ENCODE measurements at regions not wholly inside any gene's neighbourhood (a gene's known extent, or its start where the extent isn't known, plus 50 kb on each side); places are given as distances from the start of the nearest gene placed in this dataset.

DNA sequence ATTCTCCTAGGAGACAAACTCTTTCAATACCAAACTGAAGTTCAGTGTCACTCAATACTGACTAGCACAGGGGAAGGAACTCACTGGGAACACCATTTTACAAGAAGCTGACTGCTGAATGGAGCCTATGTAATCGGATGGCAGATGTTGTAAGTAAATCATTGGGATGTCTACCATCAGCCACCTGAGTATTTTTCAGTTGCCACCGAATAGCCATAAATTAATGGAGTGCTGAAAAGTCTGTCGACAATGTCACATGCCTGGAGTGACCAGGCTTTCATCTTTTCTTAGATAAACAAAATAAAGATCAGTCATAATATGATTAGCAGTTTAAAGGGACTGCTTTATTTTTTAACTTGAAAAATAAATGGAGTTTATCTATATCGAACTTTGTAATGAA is 145.9 kb upstream of the SEMA3E start:
- no peak overlapping the region for H3K4me3 Mint-ChIP-seq
- H3K36me3 Mint-ChIP-seq (ENCODE audit: low read depth), result no peaks in the 10 kb centered on the region
- H3K4me1 Mint-ChIP-seq, result peaks cover 8% of the 10 kb centered on the region
- TF ChIP-seq CTCF (IDR thresholded peaks at IDR 0.05; ENCODE audit: unreplicated experiment in 3 of 3), result no peak
- H3K27ac Mint-ChIP-seq, result no peak overlapping the region
- no peaks in the 10 kb centered on the region for H3K27me3 Mint-ChIP-seq (ENCODE audit: low read depth)
- no peaks in the 10 kb centered on the region for H3K9me3 Mint-ChIP-seq

GRCh38 chr7:83793558-83793957 is 144.6 kb upstream of the SEMA3E start:
- H3K9me3 Mint-ChIP-seq, result no peaks in the 10 kb centered on the region
- H3K27me3 Mint-ChIP-seq (ENCODE audit: low read depth), result no peaks in the 10 kb centered on the region
- H3K4me3 Mint-ChIP-seq, result no peak overlapping the region
- H3K36me3 Mint-ChIP-seq (ENCODE audit: low read depth), result no peaks in the 10 kb centered on the region
- peaks cover 8% of the 10 kb centered on the region for H3K4me1 Mint-ChIP-seq
- no peak overlapping the region for H3K27ac Mint-ChIP-seq
- TF ChIP-seq CTCF (IDR thresholded peaks at IDR 0.05; ENCODE audit: unreplicated experiment in 3 of 3), result no peak

DNA sequence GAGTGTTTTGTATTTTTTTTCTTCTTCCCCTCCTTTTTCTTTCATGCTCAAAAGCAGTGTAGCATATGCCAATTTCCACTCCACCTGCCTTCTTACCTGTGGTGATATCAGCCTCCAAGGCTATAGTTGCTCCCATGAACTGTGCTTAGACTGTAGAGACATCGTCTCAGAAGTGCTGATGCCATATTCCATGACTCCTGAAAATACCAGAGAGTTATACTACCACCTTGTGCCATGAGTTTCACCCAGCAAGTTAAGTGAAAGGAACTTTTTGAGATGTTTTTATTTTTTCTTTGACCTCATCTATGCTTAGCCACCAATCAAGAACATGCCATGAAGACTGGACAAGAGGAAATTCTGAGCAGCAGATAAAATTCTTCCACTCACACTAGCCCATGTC is 142.8 kb upstream of the SEMA3E start:
- H3K36me3 Mint-ChIP-seq (ENCODE audit: low read depth), result no peaks in the 10 kb centered on the region
- no peak for TF ChIP-seq CTCF (IDR thresholded peaks at IDR 0.05; ENCODE audit: unreplicated experiment in 3 of 3)
- H3K27ac Mint-ChIP-seq, result no peak overlapping the region
- H3K9me3 Mint-ChIP-seq, result no peaks in the 10 kb centered on the region
- H3K4me3 Mint-ChIP-seq, result no peak overlapping the region
- no peaks in the 10 kb centered on the region for H3K27me3 Mint-ChIP-seq (ENCODE audit: low read depth)
- H3K4me1 Mint-ChIP-seq, result peaks cover 8% of the 10 kb centered on the region

- H3K27me3 Mint-ChIP-seq (ENCODE audit: low read depth), result no peaks in the 10 kb centered on the region
- H3K9me3 Mint-ChIP-seq, result no peaks in the 10 kb centered on the region
- no peaks in the 10 kb centered on the region for H3K36me3 Mint-ChIP-seq (ENCODE audit: low read depth)
- H3K4me3 Mint-ChIP-seq, result no peak overlapping the region
- no peaks in the 10 kb centered on the region for H3K4me1 Mint-ChIP-seq
- H3K27ac Mint-ChIP-seq, result no peak overlapping the region
- no peak for TF ChIP-seq CTCF (IDR thresholded peaks at IDR 0.05; ENCODE audit: unreplicated experiment in 3 of 3)
These were observed 137.9 kb upstream of the SEMA3E start for GRCh38 chr7:83786858-83787257.

DNA sequence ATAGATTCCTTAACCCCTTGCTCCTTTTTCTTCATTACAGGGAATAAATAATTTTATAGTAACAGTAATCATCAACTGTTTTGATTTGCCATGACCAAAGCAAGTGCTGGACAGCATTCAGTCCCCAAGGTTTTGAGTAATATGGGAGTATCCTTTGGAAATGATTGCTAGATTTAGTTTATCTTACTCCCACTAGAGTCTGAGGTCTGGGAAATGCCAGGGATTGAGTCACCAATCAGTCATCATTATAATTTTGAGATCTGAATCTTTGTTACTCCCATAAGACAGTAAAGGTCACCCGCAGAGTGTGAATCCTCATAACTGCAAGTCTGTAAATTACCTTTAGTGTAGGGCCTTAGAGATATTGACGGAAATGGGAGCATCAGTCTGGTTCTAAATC is 133.7 kb upstream of the SEMA3E start:
- Mint-ChIP-seq H3K27me3 (ENCODE audit: low read depth) (no peaks in the 10 kb centered on the region), H3K9me3 (no peaks in the 10 kb centered on the region), H3K36me3 (ENCODE audit: low read depth) (no peaks in the 10 kb centered on the region), H3K27ac (no peak overlapping the region), H3K4me3 (no peak overlapping the region), H3K4me1 (no peaks in the 10 kb centered on the region)
- TF ChIP-seq CTCF (IDR thresholded peaks at IDR 0.05; ENCODE audit: unreplicated experiment in 3 of 3), result no peak

GRCh38 chr7:83778073-83778443 is 129.1 kb upstream of the SEMA3E start:
- no peak overlapping the region for H3K4me3 Mint-ChIP-seq
- no peaks in the 10 kb centered on the region for H3K9me3 Mint-ChIP-seq
- H3K27me3 Mint-ChIP-seq (ENCODE audit: low read depth), result no peaks in the 10 kb centered on the region
- H3K36me3 Mint-ChIP-seq (ENCODE audit: low read depth), result no peaks in the 10 kb centered on the region
- no peaks in the 10 kb centered on the region for H3K4me1 Mint-ChIP-seq
- no peak overlapping the region for H3K27ac Mint-ChIP-seq
- TF ChIP-seq CTCF (IDR thresholded peaks at IDR 0.05; ENCODE audit: unreplicated experiment in 3 of 3), result no peak

Data from nephron (organoid).